GM12891 (cell line): ENCODE measurements at regions not wholly inside any gene's neighbourhood (a gene's known extent, or its start where the extent isn't known, plus 50 kb on each side); places are given as distances from the start of the nearest gene placed in this dataset.
A peak's percentile ranks its signal among the peaks of the same experiment; 100 is the strongest.
"Not testable (repeated sequence)": the region's sequence is repeated elsewhere in the genome, so short reads cannot be mapped to it uniquely, and the experiment has no call there.

Experiments used
- DNase-seq: peaks from one replicate; pipeline ENCODE4 v3.0.0; 2011; ENCODE audit warnings: low spot score; ENCODE audit not compliant: insufficient read length
- FAIRE-seq: peaks from 2 replicates; lab custom pipeline; 2011; peaks lifted over from hg19 to GRCh38; lab: Jason Lieb, UNC
- PAX5 ChIP-seq: IDR thresholded peaks from 2 replicates; pipeline ENCODE4 v1.6.1; 2011; ENCODE audit warnings: low read length, moderate library complexity, mild to moderate bottlenecking; ENCODE audit not compliant: insufficient read depth, severe bottlenecking
- SPI1 ChIP-seq: IDR thresholded peaks from 2 replicates; pipeline ENCODE4 v1.6.1; 2011; ENCODE audit warnings: low read depth, low read length, control low read depth

GRCh38 chr17:15802917-15803316, 70.8 kb downstream of the TBC1D26 start:
- DNase-seq, FAIRE-seq: not testable (repeated sequence)

- not testable (repeated sequence) for DNase-seq, FAIRE-seq
These were observed 74.7 kb downstream of the TBC1D26 start for GRCh38 chr17:15806825-15807224.

GRCh38 chr17:15813388-15813787, 81.3 kb downstream of the TBC1D26 start:
- FAIRE-seq, DNase-seq: not testable (repeated sequence)

GRCh38 chr17:15814003-15814402, 81.9 kb downstream of the TBC1D26 start:
- DNase-seq, FAIRE-seq: not testable (repeated sequence)

GRCh38 chr17:15817861-15818260, 85.8 kb downstream of the TBC1D26 start:
- not testable (repeated sequence) for FAIRE-seq, DNase-seq

- not testable (repeated sequence) for DNase-seq, FAIRE-seq
These were observed 90.2 kb downstream of the TBC1D26 start for GRCh38 chr17:15822280-15822679.

GRCh38 chr17:15828727-15829314, 96.7 kb downstream of the TBC1D26 start:
- not testable (repeated sequence) for DNase-seq
- peak; percentile 82 for FAIRE-seq

GRCh38 chr17:15830221-15830620, 98.1 kb downstream of the TBC1D26 start:
- not testable (repeated sequence) for FAIRE-seq

GRCh38 chr17:15831182-15831581, 99.1 kb downstream of the TBC1D26 start:
- FAIRE-seq: not testable (repeated sequence)
- peak; percentile 7 for DNase-seq
- TF ChIP-seq SPI1 (peak; percentile 92), PAX5 (peak; percentile 14)

More at GRCh38 chr17:15830221-15830620, 98.1 kb downstream of the TBC1D26 start:
- DNase-seq: not testable (repeated sequence)

- DNase-seq: not testable (repeated sequence)
- peak; percentile 87 for FAIRE-seq
These were observed 100.9 kb downstream of the TBC1D26 start for GRCh38 chr17:15832921-15833480.

GRCh38 chr17:15833890-15834289, 101.8 kb downstream of the TBC1D26 start:
- peak; percentile 16 for FAIRE-seq

GRCh38 chr17:15835481-15835880, 103.4 kb downstream of the TBC1D26 start:
- not testable (repeated sequence) for DNase-seq, FAIRE-seq

More at GRCh38 chr17:15833890-15834289, 101.8 kb downstream of the TBC1D26 start:
- DNase-seq: not testable (repeated sequence)

- peak; percentile 13 for FAIRE-seq
These were observed 104.3 kb downstream of the TBC1D26 start for GRCh38 chr17:15836249-15836982.

GRCh38 chr17:15836991-15837390, 104.9 kb downstream of the TBC1D26 start:
- DNase-seq, FAIRE-seq: not testable (repeated sequence)

More at GRCh38 chr17:15836249-15836982, 104.3 kb downstream of the TBC1D26 start:
- DNase-seq: not testable (repeated sequence)

- not testable (repeated sequence) for DNase-seq
These were observed 97.3 kb upstream of the ADORA2B start for GRCh38 chr17:15847447-15848229.

GRCh38 chr17:15849054-15849453, 95.9 kb upstream of the ADORA2B start:
- FAIRE-seq, DNase-seq: not testable (repeated sequence)

More at GRCh38 chr17:15847447-15848229, 97.3 kb upstream of the ADORA2B start:
- FAIRE-seq: not testable (repeated sequence)

- not testable (repeated sequence) for DNase-seq, FAIRE-seq
These were observed 94.9 kb upstream of the ADORA2B start for GRCh38 chr17:15850071-15850470.

GRCh38 chr17:15850687-15851086, 94.2 kb upstream of the ADORA2B start:
- FAIRE-seq, DNase-seq: not testable (repeated sequence)

GRCh38 chr17:15852863-15853262, 92.1 kb upstream of the ADORA2B start:
- not testable (repeated sequence) for DNase-seq
- peak; percentile 56 for FAIRE-seq
